Hepatocyte (in vitro differentiated cells): ENCODE measurements at regions not wholly inside any gene's neighbourhood (a gene's known extent, or its start where the extent isn't known, plus 50 kb on each side); places are given as distances from the start of the nearest gene placed in this dataset.

Source experiments
- CTCF ChIP-seq: fragments of 200-600 bp; sonication (generic); IDR thresholded peaks from 2 replicates; pipeline ENCODE4 v1.5.1; 2016; ENCODE audit warnings: antibody characterized with exemption, mild to moderate bottlenecking; ENCODE audit not compliant: poor library complexity
- EZH2phosphoT487 ChIP-seq: fragments of 200-600 bp; sonication (generic); IDR thresholded peaks from one replicate; pipeline ENCODE4 v1.6.1; 2018; ENCODE audit warnings: antibody characterized with exemption, mild to moderate bottlenecking, low read depth, moderate library complexity; ENCODE audit not compliant: unreplicated experiment, severe bottlenecking

- TF ChIP-seq CTCF (no peak), EZH2phosphoT487 (no peak)
Observed at GRCh38 chr2:144159240-144159639, 360.7 kb downstream of the ZEB2 start.
